ENCODE measurements at regions not wholly inside any gene's neighbourhood (a gene's known extent, or its start where the extent isn't known, plus 50 kb on each side); places are given as distances from the start of the nearest gene placed in this dataset.

DNA sequence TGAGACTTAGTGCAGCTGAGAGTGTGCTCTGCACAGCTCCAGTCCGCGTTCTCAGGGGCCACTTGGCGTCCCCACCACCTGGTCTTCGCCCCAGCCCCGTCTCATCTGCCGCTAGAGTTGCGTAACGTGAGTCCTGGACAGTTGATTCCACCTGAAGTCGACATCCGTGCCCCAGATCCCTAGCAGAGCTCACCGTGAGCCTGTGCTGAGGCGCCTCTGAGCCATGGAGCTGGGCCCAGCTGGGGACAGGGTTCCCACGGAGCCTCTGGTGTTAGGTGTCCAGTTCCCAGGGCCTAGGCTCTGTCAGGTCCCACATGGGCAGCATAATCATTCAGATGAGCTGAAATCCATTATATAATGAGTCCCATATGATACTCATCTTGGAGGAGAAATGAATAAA lies 147.1 kb upstream of the SOX1 start:
- peak; percentile 61 for DNase-seq (ENCODE audit: low spot score)
- intact Hi-C loops (cut with DNase I) = loop anchor here in 1 of 2 donors (5.0 kb wide), 1 partner anchor 628 kb away; no protein-coding TSS in a partner anchor

- peak; percentile 79 for DNase-seq (ENCODE audit: low spot score)
- intact Hi-C loops (cut with DNase I) = no loop called here
These were observed 146.5 kb upstream of the SOX1 start for GRCh38 chr13:111920306-111920931.

DNA sequence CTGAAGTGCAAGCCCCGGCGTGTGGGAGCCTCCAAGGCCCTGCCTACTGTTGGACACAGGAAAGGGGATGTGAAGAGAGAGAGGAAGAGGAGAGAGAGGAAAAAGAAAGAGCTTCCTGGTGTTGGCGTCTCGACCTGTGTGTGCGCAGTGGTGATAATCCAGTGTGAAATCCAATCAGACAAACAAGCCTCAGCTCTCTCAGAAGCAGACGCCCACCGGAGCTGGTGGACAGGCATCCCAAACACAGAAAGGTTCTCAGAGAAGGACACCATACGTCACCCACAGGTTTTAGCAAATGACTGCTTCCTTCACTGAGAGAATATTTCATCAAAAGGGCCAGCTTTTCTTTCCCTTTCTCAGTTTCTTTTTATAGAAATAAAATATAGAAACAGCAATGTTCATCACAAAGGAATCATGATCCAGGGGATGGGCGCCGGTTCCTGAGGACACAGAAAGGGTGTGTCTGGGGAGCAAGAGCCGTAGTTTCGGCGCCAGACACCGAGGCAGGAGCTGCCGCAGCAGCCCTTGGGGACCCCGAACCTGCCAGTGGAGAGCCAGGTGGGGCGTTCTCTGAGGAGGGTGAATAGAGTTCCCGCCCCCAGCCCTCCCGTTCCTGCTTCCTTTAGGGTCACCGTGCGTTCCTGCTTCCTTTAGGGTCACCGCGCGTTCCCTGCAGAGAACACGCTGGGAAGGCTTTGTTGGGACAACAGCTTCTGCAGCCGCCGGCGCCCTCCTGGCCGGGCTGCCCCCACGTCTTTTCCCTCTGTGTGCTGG lies 145.8 kb upstream of the SOX1 start:
- DNase-seq (ENCODE audit: low spot score) = peak; percentile 74
- intact Hi-C loops (cut with DNase I) = no loop called here

DNA sequence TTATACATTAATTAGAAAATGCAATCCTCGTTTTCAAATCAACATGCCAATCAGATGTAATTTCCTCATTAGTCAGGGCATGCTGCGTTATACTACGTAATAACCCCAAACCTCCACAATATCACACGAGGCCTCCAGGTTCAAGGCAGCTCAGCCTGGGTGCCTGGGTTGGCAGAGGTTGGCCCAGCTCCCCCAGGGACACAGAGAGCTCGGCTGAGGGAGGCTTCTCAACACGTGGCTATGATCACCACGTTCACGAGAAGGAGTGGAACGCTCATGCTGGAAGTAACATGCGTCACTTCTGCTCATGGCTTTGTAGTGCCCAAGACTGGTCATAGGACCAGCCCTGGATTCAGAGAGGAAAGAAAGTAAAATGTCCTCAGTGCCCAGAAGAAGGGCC lies 144.9 kb upstream of the SOX1 start:
- intact Hi-C loops (cut with DNase I) = no loop called here
- peak; percentile 32 for DNase-seq (ENCODE audit: low spot score)

DNA sequence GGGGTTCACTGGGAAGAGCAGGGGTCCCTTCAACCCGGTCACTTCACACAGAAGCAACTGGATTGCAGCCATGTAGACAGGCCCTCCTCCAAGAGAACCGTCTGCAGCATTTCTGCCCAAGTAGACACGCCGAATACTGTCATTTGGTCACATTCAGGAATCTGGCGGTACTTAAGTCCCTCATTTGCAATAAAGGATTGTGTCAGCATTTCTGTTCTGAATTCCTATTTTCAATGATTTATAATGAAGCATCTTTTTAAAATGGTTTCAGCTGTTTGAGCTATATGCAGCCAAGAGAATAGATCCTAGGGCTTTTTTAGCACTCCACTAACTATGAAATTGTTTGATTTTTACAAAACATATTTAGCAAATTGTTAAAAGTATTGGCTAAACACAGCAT lies 143.5 kb upstream of the SOX1 start:
- DNase-seq (ENCODE audit: low spot score) = no peak
- intact Hi-C loops (cut with DNase I) = no loop called here

GRCh38 chr13:111923991-111924677 lies 142.8 kb upstream of the SOX1 start:
- DNase-seq (ENCODE audit: low spot score) = no peak
- intact Hi-C loops (cut with DNase I) = no loop called here

DNA sequence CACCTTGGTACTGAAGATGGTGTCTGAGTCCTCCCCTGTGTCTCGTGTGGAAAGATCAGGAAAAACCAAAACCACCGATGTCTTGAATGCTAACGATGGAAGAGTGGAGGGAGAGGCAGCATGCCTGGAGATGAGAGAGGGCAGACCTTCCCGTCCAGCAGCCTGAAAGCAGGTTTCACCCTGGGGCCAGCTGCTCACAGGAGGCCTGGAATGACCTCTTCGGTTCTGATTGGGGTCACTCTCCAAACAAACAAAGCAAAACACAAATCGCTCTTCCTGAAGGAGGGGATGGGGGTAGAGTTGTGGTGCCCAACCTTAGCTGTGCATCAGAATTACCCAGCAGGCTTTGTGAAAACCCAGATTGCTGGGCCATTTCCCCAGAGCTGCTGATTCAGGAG lies 142.3 kb upstream of the SOX1 start:
- intact Hi-C loops (cut with DNase I) = no loop called here
- DNase-seq (ENCODE audit: low spot score) = peak; percentile 50

- intact Hi-C loops (cut with DNase I) = no loop called here
- DNase-seq (ENCODE audit: low spot score) = peak; percentile 43
These were observed 141.6 kb upstream of the SOX1 start for GRCh38 chr13:111925146-111925875.

GRCh38 chr13:111926501-111927180 lies 140.3 kb upstream of the SOX1 start:
- intact Hi-C loops (cut with DNase I) = no loop called here
- peak; percentile 22 for DNase-seq (ENCODE audit: low spot score)

GRCh38 chr13:111927181-111927540 lies 139.8 kb upstream of the SOX1 start:
- intact Hi-C loops (cut with DNase I) = no loop called here
- peak; percentile 54 for DNase-seq (ENCODE audit: low spot score)

DNA sequence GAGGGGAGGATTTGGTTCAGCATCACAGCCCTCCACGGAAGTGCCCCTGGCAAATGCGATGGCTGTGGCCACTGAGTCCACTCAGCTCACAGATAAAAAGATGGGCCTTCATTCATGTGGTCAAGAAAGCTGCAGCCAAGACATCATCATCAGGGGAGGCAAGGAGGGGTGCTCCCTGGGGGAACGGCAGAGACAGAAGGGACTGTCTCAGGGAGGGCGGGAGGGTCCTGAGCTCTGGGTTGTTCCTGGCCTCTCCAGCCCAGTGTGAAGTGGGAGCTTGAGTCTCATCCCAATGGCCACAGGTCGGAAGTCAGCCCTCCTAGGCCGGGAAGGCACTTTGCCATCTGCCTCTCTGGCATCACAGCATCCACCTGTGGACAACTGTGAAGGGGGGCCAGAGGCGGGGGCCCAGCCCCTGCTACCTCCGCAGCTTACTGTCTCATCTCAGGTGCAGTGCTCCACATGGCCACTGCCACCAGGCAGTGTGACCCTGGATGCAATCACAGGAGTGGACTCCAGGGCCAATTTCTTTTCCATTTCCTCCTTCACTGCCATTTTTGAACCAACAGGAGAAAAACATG lies 137.8 kb upstream of the SOX1 start:
- peak; percentile 58 for DNase-seq (ENCODE audit: low spot score)
- intact Hi-C loops (cut with DNase I) = no loop called here

DNA sequence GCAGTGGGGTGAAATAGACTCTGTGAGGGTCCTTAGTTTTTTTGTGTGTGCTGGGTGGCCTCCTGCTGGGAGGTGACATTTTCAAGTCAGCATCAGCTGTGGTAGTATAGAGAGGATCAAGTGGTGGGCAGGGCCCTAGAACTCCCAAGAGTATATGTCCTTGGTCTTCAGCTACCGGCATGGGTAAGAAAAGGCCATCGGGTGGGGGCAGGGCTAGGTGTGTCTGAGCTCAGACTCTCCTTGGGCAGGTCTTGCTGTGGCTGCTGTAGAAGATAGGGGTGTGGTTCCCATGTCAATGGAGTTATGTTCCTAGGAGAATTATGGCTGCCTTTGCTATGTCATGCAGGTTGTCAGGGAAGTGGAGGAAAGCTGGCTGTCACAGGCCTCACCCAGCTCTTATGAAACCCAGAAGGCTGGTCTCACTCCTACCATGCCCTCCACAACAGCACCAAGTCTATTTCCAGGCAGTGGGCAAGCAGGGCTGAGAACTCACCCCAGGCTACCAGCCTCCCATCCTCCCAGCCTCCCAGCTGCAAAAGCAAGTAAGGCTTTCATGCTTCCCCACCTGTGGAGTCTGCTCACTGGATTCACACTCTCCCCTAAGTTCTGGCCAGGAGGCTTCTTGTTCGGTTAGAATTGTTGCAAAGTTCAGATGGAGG lies 130.6 kb upstream of the SOX1 start:
- intact Hi-C loops (cut with DNase I) = no loop called here
- DNase-seq (ENCODE audit: low spot score) = no peak

DNA sequence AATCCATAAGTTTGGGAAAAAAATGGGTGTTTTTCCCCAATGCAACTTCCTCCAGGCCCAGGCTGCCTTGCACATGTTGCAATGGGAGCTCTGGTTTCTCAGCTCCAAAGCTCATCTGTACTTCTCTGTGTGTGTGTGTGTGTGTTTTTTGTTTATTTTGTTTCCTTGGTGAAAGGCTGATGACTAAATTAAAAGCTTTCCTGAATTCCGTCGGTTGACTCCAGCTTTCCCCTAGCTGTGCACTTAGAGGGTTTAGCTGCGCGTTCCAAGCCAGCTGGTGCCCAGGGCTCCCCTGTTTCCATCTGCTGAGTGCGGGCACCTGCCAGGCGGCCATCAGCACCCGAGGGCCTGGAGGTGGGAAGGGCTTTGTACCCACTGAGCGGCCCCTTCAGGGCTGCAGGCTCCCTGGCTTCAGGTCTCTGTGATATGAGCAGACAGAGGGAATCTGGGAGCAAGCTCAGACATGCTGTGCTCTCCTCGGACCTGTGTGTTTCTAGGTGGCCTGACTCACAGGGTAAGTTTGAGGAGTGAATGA lies 129.1 kb upstream of the SOX1 start:
- intact Hi-C loops (cut with DNase I) = no loop called here
- DNase-seq (ENCODE audit: low spot score) = peak; percentile 52

DNA sequence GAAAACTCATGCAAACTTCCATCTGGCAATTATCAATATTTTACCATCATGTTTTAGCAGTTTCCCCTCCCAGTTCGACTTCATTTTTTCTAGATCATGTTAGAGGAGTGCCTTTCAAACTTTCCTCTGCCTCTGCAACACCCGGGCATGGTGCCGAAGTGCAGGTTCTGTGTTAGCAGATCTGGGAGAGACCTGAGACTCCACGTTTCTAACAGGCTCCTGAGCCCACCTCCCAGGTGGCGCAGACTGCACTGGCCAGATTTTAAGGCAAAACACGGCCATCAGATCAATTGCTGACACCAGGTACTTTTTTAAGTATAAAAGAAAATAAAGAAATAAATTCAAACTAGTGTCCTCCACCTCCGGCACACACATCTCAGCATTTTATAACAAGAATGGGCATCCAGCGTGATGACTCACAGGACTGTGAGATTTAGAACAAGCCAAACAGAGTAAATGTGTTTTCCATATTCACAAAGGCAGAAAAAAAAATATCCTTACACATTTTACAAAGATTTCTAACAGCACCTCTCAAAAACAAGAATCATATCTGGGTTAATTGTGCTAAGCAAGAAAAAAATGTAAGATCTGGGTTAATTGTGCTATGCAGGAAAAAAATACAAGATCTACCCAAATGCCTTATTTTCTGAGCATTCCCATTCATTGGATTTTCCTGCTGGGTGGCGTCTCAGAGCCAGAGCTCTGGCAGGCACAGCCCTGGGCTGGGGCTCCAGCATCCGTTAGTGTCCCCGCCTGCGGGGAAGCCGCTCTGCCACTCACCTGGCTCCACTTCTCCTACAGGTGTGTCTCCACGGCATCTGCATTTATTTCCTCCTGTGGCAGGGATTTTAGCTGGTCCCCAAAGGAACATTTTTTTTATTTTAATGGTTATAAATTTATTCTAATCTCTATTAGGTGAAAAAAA lies 127.9 kb upstream of the SOX1 start:
- intact Hi-C loops (cut with DNase I) = no loop called here
- DNase-seq (ENCODE audit: low spot score) = no peak

- no peak for DNase-seq (ENCODE audit: low spot score)
- intact Hi-C loops (cut with DNase I) = no loop called here
These were observed 127.2 kb upstream of the SOX1 start for GRCh38 chr13:111939666-111940278.

DNA sequence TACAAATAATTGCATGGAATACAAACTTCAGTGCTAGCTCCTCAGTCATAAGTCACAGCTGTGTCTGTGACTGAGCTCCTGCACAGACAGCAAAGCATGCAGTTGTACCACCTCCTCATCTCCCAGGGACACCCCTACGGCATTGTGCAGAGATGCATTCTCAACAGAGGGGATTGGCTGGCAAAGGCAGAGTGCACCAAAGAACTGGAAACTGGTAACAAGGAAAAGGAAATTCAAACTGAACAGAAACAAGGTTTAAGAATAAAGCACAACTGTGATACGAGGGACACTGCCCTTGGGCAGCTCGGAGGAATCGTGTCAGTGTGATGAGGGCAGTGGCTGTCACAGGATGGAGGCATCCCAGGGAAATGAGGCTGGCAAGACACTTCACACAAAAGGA lies 126.1 kb upstream of the SOX1 start:
- intact Hi-C loops (cut with DNase I) = no loop called here
- DNase-seq (ENCODE audit: low spot score) = peak; percentile 34
